HT-29 (cell line): ENCODE measurements at regions not wholly inside any gene's neighbourhood (a gene's known extent, or its start where the extent isn't known, plus 50 kb on each side); places are given as distances from the start of the nearest gene placed in this dataset.

Source experiments
- DNase-seq: peaks from one replicate; pipeline ENCODE4 v3.0.0-alpha.2; 2015; ENCODE audit warnings: low spot score

GRCh38 chr2:22807872-22808271 lies 577.1 kb upstream of the KLHL29 start:
- DNase-seq = no peak

- no peak for DNase-seq
Observed at GRCh38 chr2:22810602-22811001, 574.4 kb upstream of the KLHL29 start.

GRCh38 chr2:22812065-22812680 lies 572.8 kb upstream of the KLHL29 start:
- no peak for DNase-seq

GRCh38 chr2:22817197-22817596 lies 567.8 kb upstream of the KLHL29 start:
- DNase-seq = peak; percentile 26

GRCh38 chr2:22821458-22821857 lies 563.5 kb upstream of the KLHL29 start:
- DNase-seq = no peak

GRCh38 chr2:22822835-22823234 lies 562.1 kb upstream of the KLHL29 start:
- DNase-seq = no peak

GRCh38 chr2:22824618-22825017 lies 560.4 kb upstream of the KLHL29 start:
- no peak for DNase-seq

GRCh38 chr2:22826703-22827102 lies 558.3 kb upstream of the KLHL29 start:
- no peak for DNase-seq

GRCh38 chr2:22829791-22830190 lies 555.2 kb upstream of the KLHL29 start:
- no peak for DNase-seq

- no peak for DNase-seq
Observed at GRCh38 chr2:22832196-22832595, 552.8 kb upstream of the KLHL29 start.

GRCh38 chr2:22838461-22838860 lies 546.5 kb upstream of the KLHL29 start:
- DNase-seq = no peak

GRCh38 chr2:22842205-22842869 lies 542.6 kb upstream of the KLHL29 start:
- DNase-seq = no peak

- DNase-seq = no peak
Observed at GRCh38 chr2:22843919-22844537, 541.0 kb upstream of the KLHL29 start.

- DNase-seq = no peak
Observed at GRCh38 chr2:22850310-22850709, 534.7 kb upstream of the KLHL29 start.

GRCh38 chr2:22854588-22854987 lies 530.4 kb upstream of the KLHL29 start:
- no peak for DNase-seq

- DNase-seq = no peak
Observed at GRCh38 chr2:22855081-22855480, 529.9 kb upstream of the KLHL29 start.

- DNase-seq = no peak
Observed at GRCh38 chr2:22855761-22856184, 529.2 kb upstream of the KLHL29 start.

- DNase-seq = no peak
Observed at GRCh38 chr2:22867973-22868372, 517.0 kb upstream of the KLHL29 start.

- no peak for DNase-seq
Observed at GRCh38 chr2:22878121-22878520, 506.9 kb upstream of the KLHL29 start.

GRCh38 chr2:22879009-22879863 lies 505.7 kb upstream of the KLHL29 start:
- DNase-seq = no peak

GRCh38 chr2:22880161-22880560 lies 504.8 kb upstream of the KLHL29 start:
- DNase-seq = no peak

- no peak for DNase-seq
Observed at GRCh38 chr2:22882011-22882410, 503.0 kb upstream of the KLHL29 start.
